ENCODE measurements at regions not wholly inside any gene's neighbourhood (a gene's known extent, or its start where the extent isn't known, plus 50 kb on each side); places are given as distances from the start of the nearest gene placed in this dataset.

GRCh38 chr10:4474829-4475228 is 351.2 kb upstream of the AKR1E2 start:
- Histone ChIP-seq H3K36me3 (no peaks in the 10 kb centered on the region), H3K27ac (no peak overlapping the region), H3K27me3 (no peaks in the 10 kb centered on the region), H3K4me1 (ENCODE audit: insufficient read depth) (no peaks in the 10 kb centered on the region), H3K9me3 (no peaks in the 10 kb centered on the region), H3K4me3 (no peak overlapping the region)
- DNase-seq = no peak
- TF ChIP-seq CTCF (IDR thresholded peaks at IDR 0.05) (no peak), EP300 (IDR thresholded peaks at IDR 0.05) (no peak), POLR2A (IDR thresholded peaks at IDR 0.05) (no peak)
- WGBS, 3 donors = 79 to 92% (median 90%) methylated on average over 8 of the region's 8 CpGs
- intact Hi-C loops (cut with DNase I) = no loop called here

GRCh38 chr10:4473977-4474376 is 352.0 kb upstream of the AKR1E2 start:
- no peak for DNase-seq
- no peaks in the 10 kb centered on the region for H3K4me1 ChIP-seq (ENCODE audit: insufficient read depth)
- H3K36me3 ChIP-seq = no peaks in the 10 kb centered on the region
- intact Hi-C loops (cut with DNase I) = no loop called here
- H3K4me3 ChIP-seq = no peak overlapping the region
- no peaks in the 10 kb centered on the region for H3K27me3 ChIP-seq
- no peaks in the 10 kb centered on the region for H3K9me3 ChIP-seq
- TF ChIP-seq CTCF (IDR thresholded peaks at IDR 0.05) (no peak), POLR2A (IDR thresholded peaks at IDR 0.05) (no peak), EP300 (IDR thresholded peaks at IDR 0.05) (no peak)
- H3K27ac ChIP-seq = no peak overlapping the region
- 66 to 82% (median 80%) methylated on average over 2 of the region's 2 CpGs for WGBS, 3 donors

GRCh38 chr10:4472190-4472904 is 353.7 kb upstream of the AKR1E2 start:
- DNase-seq = no peak
- no peaks in the 10 kb centered on the region for H3K4me1 ChIP-seq (ENCODE audit: insufficient read depth)
- H3K36me3 ChIP-seq = no peaks in the 10 kb centered on the region
- no peak overlapping the region for H3K4me3 ChIP-seq
- TF ChIP-seq POLR2A (IDR thresholded peaks at IDR 0.05) (no peak), EP300 (IDR thresholded peaks at IDR 0.05) (no peak)
- H3K27ac ChIP-seq = no peak overlapping the region
- intact Hi-C loops (cut with DNase I) = no loop called here
- 93 to 98% (median 93%) methylated on average over 7 of the region's 7 CpGs for WGBS, 3 donors
- H3K9me3 ChIP-seq = no peaks in the 10 kb centered on the region
- no peaks in the 10 kb centered on the region for H3K27me3 ChIP-seq

- DNase-seq = no peak
These were observed 355.7 kb upstream of the AKR1E2 start for GRCh38 chr10:4470231-4470835.

More at GRCh38 chr10:4470231-4470835, 355.7 kb upstream of the AKR1E2 start:
- H3K36me3 ChIP-seq = no peaks in the 10 kb centered on the region
- no peaks in the 10 kb centered on the region for H3K9me3 ChIP-seq
- intact Hi-C loops (cut with DNase I) = no loop called here
- no peaks in the 10 kb centered on the region for H3K27me3 ChIP-seq
- no peak overlapping the region for H3K4me3 ChIP-seq
- H3K4me1 ChIP-seq (ENCODE audit: insufficient read depth) = no peaks in the 10 kb centered on the region
- no peak overlapping the region for H3K27ac ChIP-seq
- WGBS, 3 donors = 69 to 80% (median 70%) methylated on average over 4 of the region's 4 CpGs
- TF ChIP-seq CTCF (IDR thresholded peaks at IDR 0.05) (no peak), POLR2A (IDR thresholded peaks at IDR 0.05) (no peak)
